Gastrocnemius medialis (tissue), 4 donors: ENCODE measurements at regions not wholly inside any gene's neighbourhood (a gene's known extent, or its start where the extent isn't known, plus 50 kb on each side); places are given as distances from the start of the nearest gene placed in this dataset.

Experiments
- POLR2A ChIP-seq, 2 donors: fragments of 450-650 bp; IDR thresholded peaks; one replicate each; pipeline ENCODE4 v1.6.1; 2017; ENCODE audit warnings: antibody characterized with exemption in 2 of 2, mild to moderate bottlenecking in 2 of 2, moderate library complexity in 2 of 2
- TF ChIP-seq, protein P1 (sequence below), 5 experiments: fragments of 450-650 bp in 3 of 5; fragments of 200-600 bp in 2 of 5; sonication (generic) in 2 of 5; IDR thresholded peaks in 4 of 5; conservative IDR thresholded peaks in 1 of 5; 1 replicate in 4 of 5; 2 replicates in 1 of 5; pipeline ENCODE4 v1.5.1; 2016 to 2019; ENCODE audit warnings: antibody characterized with exemption in 5 of 5, mild to moderate bottlenecking in 3 of 5, moderate library complexity in 3 of 5

DNA sequence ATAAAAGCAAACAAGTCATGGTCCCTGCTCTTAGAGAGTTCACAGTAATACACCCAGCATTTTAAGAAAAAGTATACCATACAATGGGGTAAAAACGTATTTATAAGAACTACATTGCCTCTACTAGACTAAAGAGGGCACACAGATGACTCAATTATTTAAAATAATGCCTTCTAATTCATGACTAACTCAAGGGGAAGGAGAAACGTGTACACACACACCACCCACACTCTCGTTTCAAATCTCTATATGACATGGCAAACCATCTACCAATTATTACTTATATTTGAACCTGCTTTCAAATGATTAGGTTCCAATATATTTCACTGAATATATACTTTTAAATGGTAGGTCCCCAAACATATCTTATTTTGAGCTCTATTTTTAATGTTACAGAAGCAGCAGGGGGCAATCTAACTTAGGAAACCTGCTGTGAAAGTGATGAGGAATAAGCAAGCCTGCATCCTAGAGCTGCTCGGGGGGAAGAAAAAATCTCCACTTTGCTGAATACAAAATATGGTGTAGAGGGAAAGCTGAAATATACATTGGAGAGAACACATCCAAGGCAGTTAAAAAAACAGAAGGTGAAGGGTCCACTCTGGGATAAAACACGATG is 232.4 kb upstream of the PSMD7 start:
- TF ChIP-seq, protein P1, sequence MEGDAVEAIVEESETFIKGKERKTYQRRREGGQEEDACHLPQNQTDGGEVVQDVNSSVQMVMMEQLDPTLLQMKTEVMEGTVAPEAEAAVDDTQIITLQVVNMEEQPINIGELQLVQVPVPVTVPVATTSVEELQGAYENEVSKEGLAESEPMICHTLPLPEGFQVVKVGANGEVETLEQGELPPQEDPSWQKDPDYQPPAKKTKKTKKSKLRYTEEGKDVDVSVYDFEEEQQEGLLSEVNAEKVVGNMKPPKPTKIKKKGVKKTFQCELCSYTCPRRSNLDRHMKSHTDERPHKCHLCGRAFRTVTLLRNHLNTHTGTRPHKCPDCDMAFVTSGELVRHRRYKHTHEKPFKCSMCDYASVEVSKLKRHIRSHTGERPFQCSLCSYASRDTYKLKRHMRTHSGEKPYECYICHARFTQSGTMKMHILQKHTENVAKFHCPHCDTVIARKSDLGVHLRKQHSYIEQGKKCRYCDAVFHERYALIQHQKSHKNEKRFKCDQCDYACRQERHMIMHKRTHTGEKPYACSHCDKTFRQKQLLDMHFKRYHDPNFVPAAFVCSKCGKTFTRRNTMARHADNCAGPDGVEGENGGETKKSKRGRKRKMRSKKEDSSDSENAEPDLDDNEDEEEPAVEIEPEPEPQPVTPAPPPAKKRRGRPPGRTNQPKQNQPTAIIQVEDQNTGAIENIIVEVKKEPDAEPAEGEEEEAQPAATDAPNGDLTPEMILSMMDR (IDR thresholded peaks at IDR 0.05 in 4 of 5, conservative IDR thresholded peaks at IDR 0.05 in 1 of 5), result no peak
- no peak for TF ChIP-seq POLR2A (IDR thresholded peaks at IDR 0.05)
